Medulla oblongata (tissue), 1 donor: ENCODE measurements at regions not wholly inside any gene's neighbourhood (a gene's known extent, or its start where the extent isn't known, plus 50 kb on each side); places are given as distances from the start of the nearest gene placed in this dataset.

Experiments
- DNase-seq: peaks from one replicate; pipeline ENCODE4 v3.0.0-alpha.2; 2015; ENCODE audit errors: extremely low spot score

GRCh38 chr15:66848686-66849392, 146.8 kb downstream of the SMAD6 start:
- DNase-seq: no peak

GRCh38 chr15:66849393-66849745, 147.3 kb downstream of the SMAD6 start:
- DNase-seq: no peak

GRCh38 chr15:66849746-66850077, 147.7 kb downstream of the SMAD6 start:
- DNase-seq: no peak

GRCh38 chr15:66850078-66850991, 148.3 kb downstream of the SMAD6 start:
- DNase-seq: no peak

- no peak for DNase-seq
Measured at GRCh38 chr15:66850996-66851310, 148.9 kb downstream of the SMAD6 start.

- peak; percentile 78 for DNase-seq
Measured at GRCh38 chr15:66851311-66852063, 149.5 kb downstream of the SMAD6 start.

GRCh38 chr15:66852064-66852905, 150.2 kb downstream of the SMAD6 start:
- no peak for DNase-seq

- no peak for DNase-seq
Measured at GRCh38 chr15:66854012-66854965, 152.3 kb downstream of the SMAD6 start.

- DNase-seq: no peak
Measured at GRCh38 chr15:66855041-66855440, 153.0 kb downstream of the SMAD6 start.

- no peak for DNase-seq
Measured at GRCh38 chr15:66857694-66858093, 155.7 kb downstream of the SMAD6 start.

GRCh38 chr15:66858423-66859207, 156.6 kb downstream of the SMAD6 start:
- DNase-seq: no peak

GRCh38 chr15:66859688-66860253, 157.7 kb downstream of the SMAD6 start:
- no peak for DNase-seq

GRCh38 chr15:66860844-66861243, 158.8 kb downstream of the SMAD6 start:
- no peak for DNase-seq

- no peak for DNase-seq
Measured at GRCh38 chr15:66862111-66862939, 160.3 kb downstream of the SMAD6 start.

GRCh38 chr15:66862940-66863335, 160.9 kb downstream of the SMAD6 start:
- peak; percentile 73 for DNase-seq

- DNase-seq: no peak
Measured at GRCh38 chr15:66863390-66864085, 161.5 kb downstream of the SMAD6 start.

- no peak for DNase-seq
Measured at GRCh38 chr15:66864086-66864830, 162.2 kb downstream of the SMAD6 start.
